ENCODE measurements at regions not wholly inside any gene's neighbourhood (a gene's known extent, or its start where the extent isn't known, plus 50 kb on each side); places are given as distances from the start of the nearest gene placed in this dataset.

GRCh38 chrX:9329056-9329455 is 135.8 kb upstream of the TBL1X start:
- TF ChIP-seq CTCF (IDR thresholded peaks at IDR 0.05; ENCODE audit: insufficient read depth, low read depth, low read length) = no peak
- no peak overlapping the region for H3K4me3 ChIP-seq (ENCODE audit: low read depth, low read length)
- DNase-seq (ENCODE audit: low read depth) = no peak

GRCh38 chrX:9330249-9330982 is 134.4 kb upstream of the TBL1X start:
- TF ChIP-seq CTCF (IDR thresholded peaks at IDR 0.05; ENCODE audit: insufficient read depth, low read depth, low read length) = no peak
- DNase-seq (ENCODE audit: low read depth) = no peak
- H3K4me3 ChIP-seq (ENCODE audit: low read depth, low read length) = no peak overlapping the region

GRCh38 chrX:9333873-9334560 is 130.8 kb upstream of the TBL1X start:
- TF ChIP-seq CTCF (IDR thresholded peaks at IDR 0.05; ENCODE audit: insufficient read depth, low read depth, low read length) = no peak

GRCh38 chrX:9335251-9335650 is 129.6 kb upstream of the TBL1X start:
- TF ChIP-seq CTCF (IDR thresholded peaks at IDR 0.05; ENCODE audit: insufficient read depth, low read depth, low read length) = no peak
- DNase-seq (ENCODE audit: low read depth) = no peak
- no peak overlapping the region for H3K4me3 ChIP-seq (ENCODE audit: low read depth, low read length)

More at GRCh38 chrX:9333873-9334560, 130.8 kb upstream of the TBL1X start:
- H3K4me3 ChIP-seq (ENCODE audit: low read depth, low read length) = no peak overlapping the region
- DNase-seq (ENCODE audit: low read depth) = no peak

DNA sequence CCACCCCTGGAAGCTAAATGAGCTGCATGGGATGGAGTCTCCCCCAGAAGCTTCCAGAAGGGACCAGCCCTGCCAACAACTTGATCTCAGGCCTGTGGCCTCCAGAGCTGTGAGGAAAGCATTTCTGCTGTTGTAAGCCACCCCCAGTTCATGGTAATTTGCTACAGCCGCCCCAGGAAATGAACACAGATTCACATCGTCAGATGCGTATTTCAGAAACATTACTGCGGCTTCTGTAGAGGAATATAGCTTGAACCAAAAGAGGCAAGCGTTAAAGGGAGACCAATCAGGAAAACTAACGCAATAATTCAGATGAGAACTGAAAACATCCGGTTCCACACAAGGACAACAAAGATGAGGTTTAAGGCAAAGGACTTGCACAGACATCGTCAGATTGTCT is 128.4 kb upstream of the TBL1X start:
- TF ChIP-seq CTCF (IDR thresholded peaks at IDR 0.05; ENCODE audit: insufficient read depth, low read depth, low read length) = no peak
- no peak overlapping the region for H3K4me3 ChIP-seq (ENCODE audit: low read depth, low read length)
- DNase-seq (ENCODE audit: low read depth) = no peak

GRCh38 chrX:9337046-9337445 is 127.8 kb upstream of the TBL1X start:
- peak; percentile 78 for DNase-seq (ENCODE audit: low read depth)
- H3K4me3 ChIP-seq (ENCODE audit: low read depth, low read length) = no peak overlapping the region
- TF ChIP-seq CTCF (IDR thresholded peaks at IDR 0.05; ENCODE audit: insufficient read depth, low read depth, low read length) = no peak
